ENCODE measurements at regions not wholly inside any gene's neighbourhood (a gene's known extent, or its start where the extent isn't known, plus 50 kb on each side); places are given as distances from the start of the nearest gene placed in this dataset.

- Histone ChIP-seq H3K27ac (ENCODE audit: low read depth, low read length) (no peak overlapping the region), H3K36me3 (ENCODE audit: control insufficient read depth in 5 of 5, insufficient read depth in 5 of 5, low read length in 5 of 5) (no peaks in the 10 kb centered on the region), H3K9me3 (ENCODE audit: control insufficient read depth in 5 of 5, low read length in 5 of 5) (no peaks in the 10 kb centered on the region), H3K4me3 (ENCODE audit: low read depth in 1 of 5, low read length in 5 of 5) (no peak overlapping the region), H3K9ac (ENCODE audit: low read length in 5 of 5) (no peak overlapping the region), H3K4me1 (ENCODE audit: control insufficient read depth in 5 of 5, insufficient read depth in 5 of 5, low read length in 5 of 5) (no peaks in the 10 kb centered on the region), H3K27me3 (ENCODE audit: control insufficient read depth in 5 of 5, insufficient read depth in 4 of 5, low read length in 5 of 5) (no peaks in the 10 kb centered on the region)
These were observed 190.4 kb downstream of the ABCC12 start for GRCh38 chr16:47965439-47965838.

DNA sequence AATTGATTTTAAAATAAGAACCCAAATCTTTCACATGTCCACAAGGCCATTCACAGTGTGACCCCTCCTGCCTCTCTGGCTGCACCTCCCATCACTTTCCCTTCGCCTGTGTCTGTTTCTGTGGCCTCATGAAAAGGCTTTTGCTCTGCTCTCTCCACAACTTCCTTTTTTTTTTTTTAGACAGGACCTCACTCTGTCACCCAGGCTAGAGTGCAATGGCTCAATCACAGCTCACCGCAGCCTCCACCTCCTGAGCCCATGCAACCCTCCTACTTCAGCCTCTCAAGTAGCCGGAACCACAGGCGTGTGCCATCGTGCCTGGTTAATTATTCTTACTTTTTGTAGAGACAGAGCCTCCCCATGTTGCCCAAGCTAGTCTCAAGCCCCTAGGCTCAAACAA, 197.1 kb downstream of the ABCC12 start:
- no peaks in the 10 kb centered on the region for H3K36me3 ChIP-seq (ENCODE audit: control insufficient read depth in 5 of 5, insufficient read depth in 5 of 5, low read length in 5 of 5)
- H3K27ac ChIP-seq (ENCODE audit: low read depth, low read length): no peak overlapping the region
- H3K9me3 ChIP-seq (ENCODE audit: control insufficient read depth in 5 of 5, low read length in 5 of 5): no peaks in the 10 kb centered on the region
- no peak overlapping the region for H3K9ac ChIP-seq (ENCODE audit: low read length in 5 of 5)
- H3K4me3 ChIP-seq (ENCODE audit: low read depth in 1 of 5, low read length in 5 of 5): no peak overlapping the region
- no peaks in the 10 kb centered on the region for H3K4me1 ChIP-seq (ENCODE audit: control insufficient read depth in 5 of 5, insufficient read depth in 5 of 5, low read length in 5 of 5)
- no peaks in the 10 kb centered on the region for H3K27me3 ChIP-seq (ENCODE audit: control insufficient read depth in 5 of 5, insufficient read depth in 4 of 5, low read length in 5 of 5)

DNA sequence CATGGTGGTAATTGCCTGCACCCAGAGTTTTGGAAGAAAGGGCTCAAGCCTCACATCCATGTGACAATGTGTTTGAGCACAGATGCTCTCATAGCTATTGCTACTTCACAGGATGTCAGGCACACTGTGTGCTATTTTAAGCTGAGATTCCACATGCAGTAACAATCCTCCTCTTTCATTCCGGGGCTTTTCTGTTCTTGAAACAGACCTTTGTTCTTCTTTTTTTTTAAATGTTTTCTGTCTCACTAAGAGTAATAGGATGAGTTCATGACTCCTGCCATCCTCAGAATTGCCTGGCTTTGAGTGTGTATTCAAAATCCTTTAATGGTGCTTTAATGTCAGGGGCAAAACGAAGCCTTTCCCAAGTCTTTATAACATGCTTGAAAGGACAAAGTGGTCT, 198.9 kb downstream of the ABCC12 start:
- Histone ChIP-seq H3K9ac (ENCODE audit: low read length in 5 of 5) (no peak overlapping the region), H3K27me3 (ENCODE audit: control insufficient read depth in 5 of 5, insufficient read depth in 4 of 5, low read length in 5 of 5) (no peaks in the 10 kb centered on the region), H3K9me3 (ENCODE audit: control insufficient read depth in 5 of 5, low read length in 5 of 5) (no peaks in the 10 kb centered on the region)

DNA sequence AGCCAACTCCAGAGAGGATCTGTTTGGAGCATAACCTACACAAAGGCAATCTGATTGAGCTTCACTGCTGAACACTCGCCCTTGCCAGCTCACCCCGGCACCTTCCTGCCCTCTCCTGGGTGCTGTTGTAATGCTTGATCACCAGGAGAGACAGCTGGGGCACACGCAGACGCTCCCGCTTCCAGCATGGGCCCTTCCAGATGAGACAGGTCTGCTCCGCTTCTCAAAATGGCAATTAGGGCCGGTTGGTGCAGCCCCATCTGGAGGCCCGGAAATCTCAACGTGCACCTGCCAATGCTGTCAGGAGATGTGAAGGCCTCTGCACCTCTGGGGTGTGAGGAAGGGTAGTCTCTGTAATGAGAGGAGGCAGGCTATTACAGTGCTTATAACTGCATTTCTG, 206.1 kb downstream of the ABCC12 start:
- Histone ChIP-seq H3K4me3 (ENCODE audit: low read depth in 1 of 5, low read length in 5 of 5) (no peak overlapping the region), H3K36me3 (ENCODE audit: control insufficient read depth in 5 of 5, insufficient read depth in 5 of 5, low read length in 5 of 5) (no peaks in the 10 kb centered on the region), H3K27ac (ENCODE audit: low read depth, low read length) (no peak overlapping the region), H3K27me3 (ENCODE audit: control insufficient read depth in 5 of 5, insufficient read depth in 4 of 5, low read length in 5 of 5) (no peaks in the 10 kb centered on the region), H3K4me1 (ENCODE audit: control insufficient read depth in 5 of 5, insufficient read depth in 5 of 5, low read length in 5 of 5) (no peaks in the 10 kb centered on the region), H3K9ac (ENCODE audit: low read length in 5 of 5) (no peak overlapping the region), H3K9me3 (ENCODE audit: control insufficient read depth in 5 of 5, low read length in 5 of 5) (no peaks in the 10 kb centered on the region)

More for the DNA sequence above, 198.9 kb downstream of the ABCC12 start:
- no peak overlapping the region for H3K27ac ChIP-seq (ENCODE audit: low read depth, low read length)
- no peaks in the 10 kb centered on the region for H3K36me3 ChIP-seq (ENCODE audit: control insufficient read depth in 5 of 5, insufficient read depth in 5 of 5, low read length in 5 of 5)
- H3K4me1 ChIP-seq (ENCODE audit: control insufficient read depth in 5 of 5, insufficient read depth in 5 of 5, low read length in 5 of 5): no peaks in the 10 kb centered on the region
- no peak overlapping the region for H3K4me3 ChIP-seq (ENCODE audit: low read depth in 1 of 5, low read length in 5 of 5)

DNA sequence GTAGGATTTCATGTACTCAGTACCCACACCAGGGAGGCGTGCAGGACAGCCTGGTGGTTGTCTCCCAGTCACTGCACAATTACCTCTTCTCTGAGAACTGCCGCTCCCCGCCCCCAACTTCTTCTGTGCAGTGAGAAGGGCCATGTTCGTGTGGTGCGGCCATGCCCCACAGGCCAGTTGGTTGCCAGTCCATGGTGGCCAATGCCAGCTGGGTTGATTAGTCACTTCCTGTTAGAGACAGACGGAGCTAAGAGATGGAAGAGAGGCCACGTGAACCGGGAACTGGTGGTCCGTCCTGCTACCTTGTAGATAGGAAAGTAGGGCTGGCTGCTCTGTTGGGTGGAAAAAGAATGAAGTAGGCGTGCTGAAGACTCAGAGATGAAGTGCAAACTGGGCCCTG, 206.5 kb downstream of the ABCC12 start:
- H3K4me3 ChIP-seq (ENCODE audit: low read depth in 1 of 5, low read length in 5 of 5): no peak overlapping the region
- H3K4me1 ChIP-seq (ENCODE audit: control insufficient read depth in 5 of 5, insufficient read depth in 5 of 5, low read length in 5 of 5): no peaks in the 10 kb centered on the region
- no peak overlapping the region for H3K9ac ChIP-seq (ENCODE audit: low read length in 5 of 5)
- no peak overlapping the region for H3K27ac ChIP-seq (ENCODE audit: low read depth, low read length)
- H3K9me3 ChIP-seq (ENCODE audit: control insufficient read depth in 5 of 5, low read length in 5 of 5): no peaks in the 10 kb centered on the region
- no peaks in the 10 kb centered on the region for H3K27me3 ChIP-seq (ENCODE audit: control insufficient read depth in 5 of 5, insufficient read depth in 4 of 5, low read length in 5 of 5)
- H3K36me3 ChIP-seq (ENCODE audit: control insufficient read depth in 5 of 5, insufficient read depth in 5 of 5, low read length in 5 of 5): no peaks in the 10 kb centered on the region

- Histone ChIP-seq H3K4me3 (ENCODE audit: low read depth in 1 of 5, low read length in 5 of 5) (no peak overlapping the region), H3K9me3 (ENCODE audit: control insufficient read depth in 5 of 5, low read length in 5 of 5) (no peaks in the 10 kb centered on the region), H3K27ac (ENCODE audit: low read depth, low read length) (no peak overlapping the region), H3K36me3 (ENCODE audit: control insufficient read depth in 5 of 5, insufficient read depth in 5 of 5, low read length in 5 of 5) (no peaks in the 10 kb centered on the region), H3K4me1 (ENCODE audit: control insufficient read depth in 5 of 5, insufficient read depth in 5 of 5, low read length in 5 of 5) (no peaks in the 10 kb centered on the region), H3K9ac (ENCODE audit: low read length in 5 of 5) (no peak overlapping the region), H3K27me3 (ENCODE audit: control insufficient read depth in 5 of 5, insufficient read depth in 4 of 5, low read length in 5 of 5) (no peaks in the 10 kb centered on the region)
These were observed 208.1 kb downstream of the ABCC12 start for GRCh38 chr16:47947723-47948122.

- H3K4me3 ChIP-seq (ENCODE audit: low read depth in 1 of 5, low read length in 5 of 5): no peak overlapping the region
- no peaks in the 10 kb centered on the region for H3K9me3 ChIP-seq (ENCODE audit: control insufficient read depth in 5 of 5, low read length in 5 of 5)
- no peak overlapping the region for H3K9ac ChIP-seq (ENCODE audit: low read length in 5 of 5)
- no peak overlapping the region for H3K27ac ChIP-seq (ENCODE audit: low read depth, low read length)
- no peaks in the 10 kb centered on the region for H3K4me1 ChIP-seq (ENCODE audit: control insufficient read depth in 5 of 5, insufficient read depth in 5 of 5, low read length in 5 of 5)
- no peaks in the 10 kb centered on the region for H3K27me3 ChIP-seq (ENCODE audit: control insufficient read depth in 5 of 5, insufficient read depth in 4 of 5, low read length in 5 of 5)
- no peaks in the 10 kb centered on the region for H3K36me3 ChIP-seq (ENCODE audit: control insufficient read depth in 5 of 5, insufficient read depth in 5 of 5, low read length in 5 of 5)
These were observed 209.7 kb downstream of the ABCC12 start for GRCh38 chr16:47946092-47946491.

DNA sequence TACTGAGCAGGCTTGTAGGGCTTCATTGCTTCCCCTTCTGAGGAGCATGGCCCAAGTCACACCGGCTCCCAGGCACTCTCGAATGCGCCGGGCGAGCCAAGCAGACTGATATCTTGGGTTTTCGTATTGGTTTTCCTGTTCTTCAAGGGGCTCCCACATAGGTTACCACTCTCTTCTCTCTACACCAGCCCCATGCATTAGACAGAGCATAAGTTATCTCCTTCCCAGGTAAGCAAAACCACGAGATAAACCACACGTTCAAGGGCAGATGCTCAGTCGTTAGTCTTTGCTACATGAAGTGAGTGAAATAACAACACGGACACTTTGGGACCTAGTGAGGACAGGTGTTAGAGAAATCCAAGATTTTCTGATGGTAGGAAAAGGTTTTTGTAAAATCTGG, 211.2 kb downstream of the ABCC12 start:
- H3K9ac ChIP-seq (ENCODE audit: low read length in 5 of 5): no peak overlapping the region
- H3K27me3 ChIP-seq (ENCODE audit: control insufficient read depth in 5 of 5, insufficient read depth in 4 of 5, low read length in 5 of 5): no peaks in the 10 kb centered on the region
- no peaks in the 10 kb centered on the region for H3K36me3 ChIP-seq (ENCODE audit: control insufficient read depth in 5 of 5, insufficient read depth in 5 of 5, low read length in 5 of 5)
- no peaks in the 10 kb centered on the region for H3K4me1 ChIP-seq (ENCODE audit: control insufficient read depth in 5 of 5, insufficient read depth in 5 of 5, low read length in 5 of 5)
- H3K4me3 ChIP-seq (ENCODE audit: low read depth in 1 of 5, low read length in 5 of 5): no peak overlapping the region
- H3K27ac ChIP-seq (ENCODE audit: low read depth, low read length): no peak overlapping the region
- H3K9me3 ChIP-seq (ENCODE audit: control insufficient read depth in 5 of 5, low read length in 5 of 5): no peaks in the 10 kb centered on the region

GRCh38 chr16:47943235-47943634, 212.6 kb downstream of the ABCC12 start:
- no peak overlapping the region for H3K4me3 ChIP-seq (ENCODE audit: low read depth in 1 of 5, low read length in 5 of 5)
- no peaks in the 10 kb centered on the region for H3K9me3 ChIP-seq (ENCODE audit: control insufficient read depth in 5 of 5, low read length in 5 of 5)
- H3K36me3 ChIP-seq (ENCODE audit: control insufficient read depth in 5 of 5, insufficient read depth in 5 of 5, low read length in 5 of 5): no peaks in the 10 kb centered on the region
- no peaks in the 10 kb centered on the region for H3K4me1 ChIP-seq (ENCODE audit: control insufficient read depth in 5 of 5, insufficient read depth in 5 of 5, low read length in 5 of 5)
- H3K9ac ChIP-seq (ENCODE audit: low read length in 5 of 5): no peak overlapping the region
- H3K27me3 ChIP-seq (ENCODE audit: control insufficient read depth in 5 of 5, insufficient read depth in 4 of 5, low read length in 5 of 5): no peaks in the 10 kb centered on the region
- no peak overlapping the region for H3K27ac ChIP-seq (ENCODE audit: low read depth, low read length)

DNA sequence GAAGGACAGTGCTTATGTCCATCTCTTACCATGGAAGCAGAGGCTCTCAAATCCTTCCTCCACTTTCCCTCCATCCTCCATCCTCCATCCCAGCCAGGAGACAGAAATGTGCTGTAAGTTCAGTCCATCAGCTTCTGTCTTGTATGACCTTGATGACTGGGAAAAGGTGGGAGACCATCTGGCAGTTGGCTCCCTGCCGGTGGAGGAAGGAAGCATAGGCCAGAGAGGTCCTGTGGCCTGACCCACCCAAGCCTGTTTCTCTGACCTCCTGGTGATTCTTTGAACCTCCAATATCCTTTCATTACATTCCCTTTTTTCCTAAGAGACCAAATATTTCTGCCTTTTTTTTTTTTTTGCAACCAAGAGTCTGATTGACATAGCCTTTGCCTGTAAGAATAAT, 215.3 kb downstream of the ABCC12 start:
- Histone ChIP-seq H3K27me3 (ENCODE audit: control insufficient read depth in 5 of 5, insufficient read depth in 4 of 5, low read length in 5 of 5) (no peaks in the 10 kb centered on the region), H3K4me3 (ENCODE audit: low read depth in 1 of 5, low read length in 5 of 5) (no peak overlapping the region), H3K36me3 (ENCODE audit: control insufficient read depth in 5 of 5, insufficient read depth in 5 of 5, low read length in 5 of 5) (no peaks in the 10 kb centered on the region), H3K4me1 (ENCODE audit: control insufficient read depth in 5 of 5, insufficient read depth in 5 of 5, low read length in 5 of 5) (no peaks in the 10 kb centered on the region), H3K9ac (ENCODE audit: low read length in 5 of 5) (no peak overlapping the region), H3K27ac (ENCODE audit: low read depth, low read length) (no peak overlapping the region), H3K9me3 (ENCODE audit: control insufficient read depth in 5 of 5, low read length in 5 of 5) (peaks cover 0 to 4% (median 0%) of the 10 kb centered on the region in 5 donors)

- Histone ChIP-seq H3K27ac (ENCODE audit: low read depth, low read length) (no peak overlapping the region), H3K9ac (ENCODE audit: low read length in 5 of 5) (no peak overlapping the region), H3K9me3 (ENCODE audit: control insufficient read depth in 5 of 5, low read length in 5 of 5) (peaks cover 0 to 5% (median 0%) of the 10 kb centered on the region in 5 donors), H3K4me1 (ENCODE audit: control insufficient read depth in 5 of 5, insufficient read depth in 5 of 5, low read length in 5 of 5) (no peaks in the 10 kb centered on the region), H3K27me3 (ENCODE audit: control insufficient read depth in 5 of 5, insufficient read depth in 4 of 5, low read length in 5 of 5) (no peaks in the 10 kb centered on the region), H3K36me3 (ENCODE audit: control insufficient read depth in 5 of 5, insufficient read depth in 5 of 5, low read length in 5 of 5) (no peaks in the 10 kb centered on the region), H3K4me3 (ENCODE audit: low read depth in 1 of 5, low read length in 5 of 5) (no peak overlapping the region)
These were observed 216.1 kb downstream of the ABCC12 start for GRCh38 chr16:47939680-47940079.

Measured in subcutaneous abdominal adipose tissue (tissue), 5 donors.